NCI-H1417 (cell line): ENCODE measurements at regions not wholly inside any gene's neighbourhood (a gene's known extent, or its start where the extent isn't known, plus 50 kb on each side); places are given as distances from the start of the nearest gene placed in this dataset.

Source experiments
- DNase-seq, 3 experiments: peaks; one replicate each; lab custom pipeline; 2025; lab: John Stamatoyannopoulos, UW

DNA sequence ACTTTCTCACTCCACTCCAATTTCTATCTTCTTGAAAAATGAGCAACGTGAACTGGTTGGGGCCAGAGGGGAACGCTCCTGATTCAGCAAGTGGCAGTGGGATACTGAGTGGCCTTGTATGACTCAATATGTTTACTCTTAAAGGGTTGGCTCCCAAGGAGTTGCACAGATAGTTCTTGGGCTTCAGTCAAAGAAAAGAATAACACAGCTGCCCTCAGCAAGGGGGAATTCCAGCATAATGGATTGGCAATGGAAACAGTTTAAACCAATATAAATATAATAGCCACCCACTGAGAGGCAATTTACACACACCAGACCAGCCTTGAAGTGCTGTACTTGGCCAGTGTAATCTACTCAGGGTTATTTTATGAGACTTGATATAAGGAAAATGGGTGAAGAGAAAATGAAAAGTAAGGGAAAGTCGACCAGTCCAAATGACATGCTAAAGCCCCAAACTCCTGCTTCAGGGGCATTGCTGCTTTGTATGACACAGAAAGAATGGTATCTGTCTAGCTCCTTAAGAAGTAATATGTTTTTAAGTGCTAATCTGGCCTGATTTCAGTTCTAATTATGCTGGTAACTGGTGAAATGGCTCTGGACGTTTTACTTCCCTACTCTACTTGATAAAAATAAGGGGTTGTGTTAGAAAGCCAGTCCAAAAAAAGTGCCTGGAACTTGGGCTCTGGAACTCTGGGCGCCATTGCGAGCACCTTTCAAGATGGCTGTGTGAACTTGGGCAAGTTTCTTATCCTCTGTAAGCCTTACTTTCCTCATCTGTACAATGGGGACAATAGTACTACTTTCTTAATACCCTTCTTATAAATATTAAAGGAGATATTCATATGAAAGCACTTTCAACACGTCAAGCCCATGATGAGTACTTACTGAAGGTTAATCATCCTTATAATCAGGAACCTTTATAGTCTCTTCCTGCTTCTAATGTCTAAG lies 712.9 kb upstream of the MAP3K7 start:
- peak; percentile 32 to 82 (median 55) for DNase-seq

GRCh38 chr6:91298543-91299145 lies 711.8 kb upstream of the MAP3K7 start:
- no peak for DNase-seq

DNA sequence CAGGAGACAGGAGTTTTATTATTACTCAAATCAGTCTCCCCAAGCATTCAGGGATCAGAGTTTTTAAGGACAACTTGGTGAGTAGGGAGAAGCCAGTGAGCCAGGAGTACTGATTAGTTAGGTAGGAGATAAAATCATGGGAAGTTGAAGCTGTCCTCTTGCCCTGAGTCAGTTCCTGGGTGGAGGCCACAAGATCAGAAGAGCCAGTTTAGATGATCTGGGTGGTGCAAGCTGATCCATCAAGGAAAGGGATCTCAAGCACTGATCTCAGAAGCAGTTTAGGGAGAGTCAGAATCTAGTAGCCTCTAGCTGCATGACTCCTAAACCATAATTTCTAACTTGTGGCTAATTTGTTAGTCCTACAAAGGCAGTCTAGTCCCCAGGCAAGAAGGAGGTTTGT lies 706.5 kb upstream of the MAP3K7 start:
- no peak for DNase-seq

GRCh38 chr6:91291071-91291470 lies 704.2 kb upstream of the MAP3K7 start:
- no peak for DNase-seq

- no peak for DNase-seq
Observed at GRCh38 chr6:91288741-91289140, 701.9 kb upstream of the MAP3K7 start.

DNA sequence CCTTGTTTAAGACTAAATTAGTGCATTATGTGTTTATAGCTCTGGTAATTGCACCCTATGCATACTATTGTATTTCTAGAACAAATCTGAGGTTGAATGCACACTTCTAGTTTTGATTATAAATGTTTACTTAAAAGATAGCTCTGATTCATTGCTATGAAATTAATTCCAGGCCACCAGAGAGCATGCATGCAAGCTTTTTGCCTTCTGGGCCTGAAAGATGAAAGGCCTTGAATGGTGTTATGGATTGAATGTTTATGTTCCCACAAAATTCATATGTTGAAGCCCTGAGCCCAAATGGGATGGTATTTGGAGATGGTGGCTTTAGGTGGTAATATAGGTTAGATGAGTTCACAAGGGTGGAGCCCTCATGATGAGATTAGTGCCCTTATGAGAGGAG lies 695.0 kb upstream of the MAP3K7 start:
- peak in 2 of 3 experiments; percentile 32 to 77 for DNase-seq

- no peak for DNase-seq
Observed at GRCh38 chr6:91280494-91280830, 693.6 kb upstream of the MAP3K7 start.

- DNase-seq = no peak
Observed at GRCh38 chr6:91279740-91280493, 693.0 kb upstream of the MAP3K7 start.

DNA sequence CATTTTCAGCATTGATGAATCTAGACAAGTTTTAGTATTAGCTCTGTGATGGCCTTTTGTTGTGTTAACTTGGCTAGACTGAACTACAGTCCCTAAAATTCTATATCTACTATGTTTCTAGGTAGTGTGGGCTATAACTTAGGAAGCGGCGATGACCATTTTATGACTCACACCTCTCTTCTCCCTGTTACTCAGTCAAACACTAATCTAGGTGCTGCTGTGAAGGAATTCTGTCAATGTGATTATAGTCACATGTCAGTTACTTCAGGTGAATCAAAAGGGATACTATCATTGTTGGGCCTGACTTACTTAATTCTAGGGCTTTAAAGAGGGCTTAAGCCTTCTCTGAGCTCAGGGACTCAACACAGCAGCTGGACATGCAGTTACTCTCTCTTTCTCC lies 691.5 kb upstream of the MAP3K7 start:
- no peak for DNase-seq

DNA sequence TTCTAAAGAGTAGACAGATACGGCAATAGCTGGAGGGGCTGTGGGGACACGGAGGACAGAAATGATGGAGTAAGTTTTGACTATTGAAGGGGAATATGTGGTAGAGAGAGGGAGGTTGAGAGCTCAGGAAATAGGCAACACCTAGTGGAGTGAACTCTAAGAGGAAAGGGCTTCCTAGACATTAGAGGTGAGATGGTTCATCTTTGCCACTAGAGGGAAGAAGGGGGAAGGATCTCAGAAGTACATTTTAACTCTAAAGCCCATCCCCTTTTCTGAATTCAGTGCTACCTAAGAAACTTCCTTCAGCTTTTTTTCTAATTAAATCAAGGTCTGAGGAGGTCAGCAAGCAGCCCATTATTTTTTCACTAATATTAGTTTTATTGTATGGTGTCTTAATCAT lies 689.4 kb upstream of the MAP3K7 start:
- peak in 1 of 3 experiments; percentile 30 for DNase-seq

- DNase-seq = no peak
Observed at GRCh38 chr6:91273729-91274128, 686.9 kb upstream of the MAP3K7 start.

DNA sequence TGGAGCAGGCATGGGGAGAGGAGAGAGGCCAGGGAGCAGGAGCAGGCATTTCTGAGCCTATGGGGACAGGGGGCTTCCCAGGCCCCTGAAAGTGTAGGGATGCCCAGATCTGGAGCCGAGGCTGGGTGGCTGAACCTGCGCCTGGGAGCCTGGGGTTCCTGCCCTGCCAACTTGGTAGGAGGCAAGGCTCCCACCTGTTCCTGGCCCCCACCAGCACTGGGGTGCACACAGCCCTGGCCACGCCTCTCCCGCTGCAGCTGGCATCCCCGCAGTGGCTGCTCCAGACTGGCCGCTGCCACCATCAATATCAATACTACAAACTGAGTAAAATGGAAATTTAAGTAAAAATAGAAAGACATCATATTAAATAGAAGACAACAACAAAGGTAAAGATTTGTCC lies 684.9 kb upstream of the MAP3K7 start:
- DNase-seq = no peak

- no peak for DNase-seq
Observed at GRCh38 chr6:91268941-91269340, 682.1 kb upstream of the MAP3K7 start.

- DNase-seq = no peak
Observed at GRCh38 chr6:91267246-91267645, 680.4 kb upstream of the MAP3K7 start.

DNA sequence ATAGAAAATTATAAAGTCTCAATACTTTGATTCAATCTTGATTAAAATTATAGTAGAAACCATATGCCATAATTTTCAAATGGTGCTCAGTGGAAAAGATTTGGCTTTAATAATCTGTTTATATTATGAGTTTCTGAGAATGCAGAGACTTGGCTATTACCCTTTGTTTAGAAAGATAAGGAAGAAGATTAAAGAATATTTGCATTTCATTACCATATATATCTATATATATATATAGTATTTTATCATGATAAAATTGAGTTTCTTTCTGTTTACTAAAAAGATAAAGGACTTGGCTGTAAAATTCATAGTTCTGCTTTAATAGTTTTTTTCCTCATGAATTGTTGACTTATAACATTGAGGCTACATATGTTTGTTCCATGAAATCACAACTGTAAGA lies 679.3 kb upstream of the MAP3K7 start:
- no peak for DNase-seq

- DNase-seq = no peak
Observed at GRCh38 chr6:91243436-91243835, 656.6 kb upstream of the MAP3K7 start.

- DNase-seq = no peak
Observed at GRCh38 chr6:91242614-91242949, 655.7 kb upstream of the MAP3K7 start.

GRCh38 chr6:91241946-91242613 lies 655.2 kb upstream of the MAP3K7 start:
- peak in 1 of 3 experiments; percentile 30 for DNase-seq

GRCh38 chr6:91240878-91241603 lies 654.2 kb upstream of the MAP3K7 start:
- DNase-seq = no peak

DNA sequence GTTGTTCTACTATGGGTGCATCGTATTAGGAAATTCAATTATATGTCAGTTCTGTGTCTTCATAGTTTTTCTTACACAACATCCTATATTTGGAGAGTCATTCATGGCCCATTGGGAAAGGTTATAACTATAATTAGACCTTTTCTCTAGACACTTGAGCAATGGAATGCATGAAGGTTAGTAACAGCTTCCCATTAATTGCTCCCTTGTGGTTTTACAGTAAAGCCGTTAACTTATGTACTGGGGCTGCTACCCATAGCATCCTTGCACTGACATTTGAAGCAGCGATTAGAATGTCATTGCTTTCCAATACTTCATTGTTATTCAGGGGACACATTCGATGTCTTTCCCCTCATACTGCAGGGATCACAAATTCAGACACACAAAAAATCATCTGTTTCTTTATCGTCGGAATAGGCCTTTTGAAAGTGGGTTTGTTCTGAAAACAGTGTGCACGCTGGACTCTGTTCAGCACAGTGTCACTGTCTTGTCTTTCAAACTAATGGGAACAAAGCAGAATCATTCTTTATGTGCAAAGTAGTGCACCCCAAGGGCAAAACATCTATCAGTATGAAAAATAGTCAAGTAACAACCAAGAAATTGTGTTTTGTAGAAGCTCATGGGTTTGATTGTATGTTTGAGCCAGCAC lies 634.3 kb upstream of the MAP3K7 start:
- DNase-seq = no peak

GRCh38 chr6:91213229-91213901 lies 626.5 kb upstream of the MAP3K7 start:
- DNase-seq = no peak
